ENCODE measurements at regions not wholly inside any gene's neighbourhood (a gene's known extent, or its start where the extent isn't known, plus 50 kb on each side); places are given as distances from the start of the nearest gene placed in this dataset.
A peak's percentile ranks its signal among the peaks of the same experiment; 100 is the strongest.
"Not testable (repeated sequence)": the region's sequence is repeated elsewhere in the genome, so short reads cannot be mapped to it uniquely, and the experiment has no call there.

- ATAC-seq (peak; percentile 81), DNase-seq (ENCODE audit: low spot score in 2 of 2) (peak in 1 of 2 donors; percentile 58)
- not testable (repeated sequence) for H3K9me3 Mint-ChIP-seq, H3K4me3 Mint-ChIP-seq, H3K27ac Mint-ChIP-seq, H3K36me3 Mint-ChIP-seq, H3K4me1 Mint-ChIP-seq
Measured at GRCh38 chr2:87229091-87229689, 207.5 kb upstream of the PLGLB1 start.

GRCh38 chr2:87229964-87230363 is 208.3 kb upstream of the PLGLB1 start:
- not testable (repeated sequence) for H3K27ac Mint-ChIP-seq; H3K36me3 Mint-ChIP-seq; H3K9me3 Mint-ChIP-seq; H3K4me3 Mint-ChIP-seq; ATAC-seq; H3K4me1 Mint-ChIP-seq; DNase-seq (ENCODE audit: low spot score in 2 of 2)

GRCh38 chr2:87235333-87235981 is 213.8 kb upstream of the PLGLB1 start:
- H3K4me1 Mint-ChIP-seq; H3K27ac Mint-ChIP-seq; H3K9me3 Mint-ChIP-seq; H3K36me3 Mint-ChIP-seq; H3K4me3 Mint-ChIP-seq; DNase-seq (ENCODE audit: low spot score in 2 of 2); ATAC-seq: not testable (repeated sequence)

GRCh38 chr2:87237570-87238336 is 216.1 kb upstream of the PLGLB1 start:
- DNase-seq (ENCODE audit: low spot score in 2 of 2); H3K4me1 Mint-ChIP-seq; H3K9me3 Mint-ChIP-seq; H3K27ac Mint-ChIP-seq; H3K4me3 Mint-ChIP-seq; H3K36me3 Mint-ChIP-seq: not testable (repeated sequence)
- ATAC-seq: peak; percentile 87

- not testable (repeated sequence) for ATAC-seq; H3K9me3 Mint-ChIP-seq; H3K4me1 Mint-ChIP-seq; DNase-seq (ENCODE audit: low spot score in 2 of 2); H3K4me3 Mint-ChIP-seq; H3K36me3 Mint-ChIP-seq; H3K27ac Mint-ChIP-seq
Measured at GRCh38 chr2:87239558-87240215, 218.0 kb upstream of the PLGLB1 start.

- not testable (repeated sequence) for H3K36me3 Mint-ChIP-seq; DNase-seq (ENCODE audit: low spot score in 2 of 2); H3K4me3 Mint-ChIP-seq; H3K27ac Mint-ChIP-seq; H3K9me3 Mint-ChIP-seq; H3K4me1 Mint-ChIP-seq
- ATAC-seq: peak; percentile 87
Measured at GRCh38 chr2:87246066-87246717, 224.5 kb upstream of the PLGLB1 start.

- not testable (repeated sequence) for DNase-seq (ENCODE audit: low spot score in 2 of 2); ATAC-seq; H3K4me1 Mint-ChIP-seq; H3K27ac Mint-ChIP-seq; H3K9me3 Mint-ChIP-seq; H3K4me3 Mint-ChIP-seq; H3K36me3 Mint-ChIP-seq
Measured at GRCh38 chr2:87252046-87252445, 230.4 kb upstream of the PLGLB1 start.

- DNase-seq (ENCODE audit: low spot score in 2 of 2); H3K27ac Mint-ChIP-seq; H3K9me3 Mint-ChIP-seq; H3K4me1 Mint-ChIP-seq; ATAC-seq; H3K4me3 Mint-ChIP-seq; H3K36me3 Mint-ChIP-seq: not testable (repeated sequence)
Measured at GRCh38 chr2:87254562-87254961, 232.9 kb upstream of the PLGLB1 start.

GRCh38 chr2:87255410-87255809 is 233.8 kb upstream of the PLGLB1 start:
- DNase-seq (ENCODE audit: low spot score in 2 of 2); ATAC-seq; H3K9me3 Mint-ChIP-seq; H3K27ac Mint-ChIP-seq; H3K4me3 Mint-ChIP-seq; H3K4me1 Mint-ChIP-seq; H3K36me3 Mint-ChIP-seq: not testable (repeated sequence)

- ATAC-seq; H3K36me3 Mint-ChIP-seq; H3K9me3 Mint-ChIP-seq; H3K4me1 Mint-ChIP-seq; H3K4me3 Mint-ChIP-seq; H3K27ac Mint-ChIP-seq; DNase-seq (ENCODE audit: low spot score in 2 of 2): not testable (repeated sequence)
Measured at GRCh38 chr2:87258887-87259286, 237.2 kb upstream of the PLGLB1 start.

GRCh38 chr2:87262184-87262702 is 240.6 kb upstream of the PLGLB1 start:
- H3K4me3 Mint-ChIP-seq; H3K9me3 Mint-ChIP-seq; H3K4me1 Mint-ChIP-seq; DNase-seq (ENCODE audit: low spot score in 2 of 2); H3K36me3 Mint-ChIP-seq; H3K27ac Mint-ChIP-seq: not testable (repeated sequence)
- peak; percentile 79 for ATAC-seq

- not testable (repeated sequence) for H3K4me3 Mint-ChIP-seq; H3K9me3 Mint-ChIP-seq; DNase-seq (ENCODE audit: low spot score in 2 of 2); H3K4me1 Mint-ChIP-seq; H3K27ac Mint-ChIP-seq; H3K36me3 Mint-ChIP-seq
- peak; percentile 48 for ATAC-seq
Measured at GRCh38 chr2:87263868-87264518, 242.3 kb upstream of the PLGLB1 start.

- not testable (repeated sequence) for DNase-seq (ENCODE audit: low spot score in 2 of 2); H3K36me3 Mint-ChIP-seq; ATAC-seq; H3K4me3 Mint-ChIP-seq; H3K9me3 Mint-ChIP-seq; H3K4me1 Mint-ChIP-seq; H3K27ac Mint-ChIP-seq
Measured at GRCh38 chr2:87275192-87275591, 253.5 kb upstream of the PLGLB1 start.

GRCh38 chr2:87275974-87276629 is 254.5 kb upstream of the PLGLB1 start:
- H3K27ac Mint-ChIP-seq; H3K36me3 Mint-ChIP-seq; H3K4me1 Mint-ChIP-seq; H3K9me3 Mint-ChIP-seq; DNase-seq (ENCODE audit: low spot score in 2 of 2); ATAC-seq; H3K4me3 Mint-ChIP-seq: not testable (repeated sequence)

All from stimulated activated effector memory CD8-positive, alpha-beta T cell treated with anti-CD3 and anti-CD28 coated beads, Interleukin-12 subunit alpha, Interleukin-12 subunit beta, amount 100 ng/mL, for 72 hours (primary cell).